Lower leg skin (tissue), 4 donors: ENCODE measurements at regions not wholly inside any gene's neighbourhood (a gene's known extent, or its start where the extent isn't known, plus 50 kb on each side); places are given as distances from the start of the nearest gene placed in this dataset.

ENCODE experiments used
- DNase-seq, 2 donors: peaks; one replicate each; pipeline ENCODE4 v3.0.0-alpha.2; 2019; ENCODE audit warnings: low spot score in 2 of 2
- H3K4me3 ChIP-seq: fragments of 200-600 bp; sonication (generic); 2 replicates; pipeline ENCODE4 v1.5.1; 2017; ENCODE audit warnings: mild to moderate bottlenecking, low read depth; ENCODE audit not compliant: poor library complexity, severe bottlenecking
- POLR2A ChIP-seq, 2 donors: fragments of 450-650 bp; IDR thresholded peaks; one replicate each; pipeline ENCODE4 v1.6.1; 2016 to 2017; ENCODE audit warnings: antibody characterized with exemption in 2 of 2, mild to moderate bottlenecking in 1 of 2, moderate library complexity in 1 of 2
- WGBS, 2 donors: methylation state at CpG; one replicate each; pipeline ENCODE4 v1.1.5; 2018; 5-methylcytosine and 5-hydroxymethylcytosine counted together
- intact Hi-C: fragments of 100-400 bp; cut with DNase I; formaldehyde crosslinking; loops from one replicate; pipeline ENCODE4 v1.15.0; 2023; ENCODE audit warnings: low total_unique reads
- TF ChIP-seq, protein P1 (sequence below), 3 donors: fragments of 450-650 bp; IDR thresholded peaks; one replicate each; pipeline ENCODE4 v1.5.1; 2016; ENCODE audit warnings: antibody characterized with exemption in 3 of 3, mild to moderate bottlenecking in 3 of 3, moderate library complexity in 2 of 3

DNA sequence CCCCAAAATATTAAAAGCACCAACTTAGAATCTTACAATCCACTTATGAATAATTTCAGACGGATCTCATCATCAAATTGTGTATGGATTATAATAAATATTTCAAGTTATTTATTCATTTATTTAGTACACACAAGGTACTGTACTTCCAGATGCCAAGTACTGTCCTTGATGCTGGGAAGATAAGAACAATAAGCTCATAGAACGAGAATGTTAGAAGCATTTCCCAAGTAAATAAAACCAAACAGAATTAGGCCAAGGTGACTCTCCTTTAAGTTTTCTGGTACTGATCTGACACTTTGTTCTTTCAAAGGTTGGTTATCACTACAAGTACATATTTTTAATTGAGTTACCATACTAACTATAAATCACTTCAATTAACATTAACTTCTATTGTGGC lies 416.1 kb upstream of the ETAA1 start:
- whole genome bisulfite sequencing, 2 donors, result 68 to 69% methylated on average over 2 of the region's 2 CpGs

DNA sequence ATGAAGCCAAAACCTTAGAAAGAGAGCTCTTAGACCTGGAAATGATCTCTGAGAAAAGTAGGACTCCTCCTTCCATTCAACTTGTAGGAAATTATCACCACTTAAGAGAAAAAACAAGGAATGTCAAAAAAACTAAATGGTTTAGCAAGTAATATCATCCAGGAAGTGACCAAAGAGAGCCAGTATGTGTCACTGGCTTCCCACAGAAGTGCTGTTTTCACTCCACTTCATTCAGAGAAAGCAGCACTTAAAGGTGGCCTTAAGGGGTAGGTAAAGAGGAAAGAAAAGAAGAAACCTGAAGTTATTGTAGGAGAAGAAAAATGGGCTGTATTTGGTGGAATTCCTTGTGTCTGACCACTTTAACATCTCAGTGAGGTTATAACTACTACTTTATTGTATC lies 414.4 kb upstream of the ETAA1 start:
- no peak overlapping the region for H3K4me3 ChIP-seq
- TF ChIP-seq, protein P1, sequence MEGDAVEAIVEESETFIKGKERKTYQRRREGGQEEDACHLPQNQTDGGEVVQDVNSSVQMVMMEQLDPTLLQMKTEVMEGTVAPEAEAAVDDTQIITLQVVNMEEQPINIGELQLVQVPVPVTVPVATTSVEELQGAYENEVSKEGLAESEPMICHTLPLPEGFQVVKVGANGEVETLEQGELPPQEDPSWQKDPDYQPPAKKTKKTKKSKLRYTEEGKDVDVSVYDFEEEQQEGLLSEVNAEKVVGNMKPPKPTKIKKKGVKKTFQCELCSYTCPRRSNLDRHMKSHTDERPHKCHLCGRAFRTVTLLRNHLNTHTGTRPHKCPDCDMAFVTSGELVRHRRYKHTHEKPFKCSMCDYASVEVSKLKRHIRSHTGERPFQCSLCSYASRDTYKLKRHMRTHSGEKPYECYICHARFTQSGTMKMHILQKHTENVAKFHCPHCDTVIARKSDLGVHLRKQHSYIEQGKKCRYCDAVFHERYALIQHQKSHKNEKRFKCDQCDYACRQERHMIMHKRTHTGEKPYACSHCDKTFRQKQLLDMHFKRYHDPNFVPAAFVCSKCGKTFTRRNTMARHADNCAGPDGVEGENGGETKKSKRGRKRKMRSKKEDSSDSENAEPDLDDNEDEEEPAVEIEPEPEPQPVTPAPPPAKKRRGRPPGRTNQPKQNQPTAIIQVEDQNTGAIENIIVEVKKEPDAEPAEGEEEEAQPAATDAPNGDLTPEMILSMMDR (IDR thresholded peaks at IDR 0.05), result no peak
- no peak for TF ChIP-seq POLR2A (IDR thresholded peaks at IDR 0.05)
- DNase-seq, result no peak
- intact Hi-C loops, result no loop called here

More for the DNA sequence above, 416.1 kb upstream of the ETAA1 start:
- no peak for DNase-seq
- TF ChIP-seq, protein P1 (IDR thresholded peaks at IDR 0.05), result no peak
- no peak overlapping the region for H3K4me3 ChIP-seq
- intact Hi-C loops, result no loop called here

DNA sequence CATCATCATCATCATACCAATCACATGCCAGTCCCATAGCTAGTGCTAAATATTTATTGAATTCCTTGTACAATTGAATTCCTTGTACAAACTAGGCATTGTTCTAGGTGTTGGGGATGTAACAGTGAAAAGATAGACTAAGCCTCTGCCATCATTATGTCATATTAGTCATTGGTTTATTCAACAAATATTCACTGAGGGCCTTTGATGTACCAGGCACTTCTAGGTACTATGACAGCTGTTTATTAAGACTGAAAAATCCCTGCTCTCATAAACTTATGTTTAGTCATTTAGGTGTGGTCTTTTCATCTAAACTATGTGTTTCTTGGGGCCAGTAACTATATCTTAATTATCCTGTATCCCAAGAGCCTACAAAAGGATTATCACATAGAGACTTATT lies 412.3 kb upstream of the ETAA1 start:
- TF ChIP-seq, protein P1 (IDR thresholded peaks at IDR 0.05), result no peak
- TF ChIP-seq POLR2A (IDR thresholded peaks at IDR 0.05), result no peak
- no peak for DNase-seq

DNA sequence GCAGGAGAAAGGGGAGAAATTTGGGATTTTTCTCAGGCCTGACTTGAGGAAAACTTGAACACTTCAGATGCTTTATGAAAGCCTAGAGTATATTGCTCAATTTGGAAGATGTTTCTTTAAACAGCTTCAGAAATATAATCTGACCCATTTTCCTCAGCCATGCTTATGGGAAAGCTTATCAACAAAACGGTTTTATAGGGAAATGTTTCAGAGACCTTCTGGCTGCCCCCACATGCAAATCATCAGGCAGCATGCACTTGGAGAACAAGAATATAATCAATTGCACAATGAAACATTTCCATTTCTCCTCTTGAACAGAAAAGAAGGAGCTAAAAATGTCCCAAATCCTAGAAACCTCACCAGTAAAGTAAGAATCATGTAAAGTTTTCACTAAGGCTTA lies 411.2 kb upstream of the ETAA1 start:
- 45 to 46% methylated on average over 1 of the region's 1 CpG for WGBS, 2 donors
- intact Hi-C loops, result no loop called here
- no peak overlapping the region for H3K4me3 ChIP-seq
- TF ChIP-seq, protein P1 (IDR thresholded peaks at IDR 0.05), result no peak
- TF ChIP-seq POLR2A (IDR thresholded peaks at IDR 0.05), result no peak
- DNase-seq, result no peak

More for the DNA sequence above, 412.3 kb upstream of the ETAA1 start:
- intact Hi-C loops, result no loop called here
- H3K4me3 ChIP-seq, result no peak overlapping the region

DNA sequence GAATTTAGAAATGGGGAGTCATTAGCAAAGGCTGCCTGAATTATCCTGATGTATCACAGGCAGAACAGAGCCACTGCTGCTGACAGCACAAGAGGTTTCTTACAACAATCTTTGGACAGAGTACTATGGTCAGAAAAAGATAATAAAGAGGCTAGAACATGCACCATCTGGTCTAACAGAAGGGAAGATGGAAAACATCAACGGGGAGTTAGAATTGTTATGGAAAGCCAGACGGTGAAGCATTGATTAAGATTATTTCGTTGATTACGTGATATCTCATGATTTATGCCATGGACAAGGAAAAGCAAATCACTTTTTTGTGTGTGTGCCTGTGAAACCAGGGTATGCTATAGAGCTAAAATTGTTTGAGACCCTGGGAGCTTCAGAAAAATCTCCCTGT lies 409.4 kb upstream of the ETAA1 start:
- TF ChIP-seq, protein P1 (IDR thresholded peaks at IDR 0.05), result no peak
- no peak for TF ChIP-seq POLR2A (IDR thresholded peaks at IDR 0.05)
- no peak for DNase-seq
- WGBS, 2 donors, result 76 to 88% methylated on average over 4 of the region's 4 CpGs
- intact Hi-C loops, result no loop called here
- H3K4me3 ChIP-seq, result no peak overlapping the region

DNA sequence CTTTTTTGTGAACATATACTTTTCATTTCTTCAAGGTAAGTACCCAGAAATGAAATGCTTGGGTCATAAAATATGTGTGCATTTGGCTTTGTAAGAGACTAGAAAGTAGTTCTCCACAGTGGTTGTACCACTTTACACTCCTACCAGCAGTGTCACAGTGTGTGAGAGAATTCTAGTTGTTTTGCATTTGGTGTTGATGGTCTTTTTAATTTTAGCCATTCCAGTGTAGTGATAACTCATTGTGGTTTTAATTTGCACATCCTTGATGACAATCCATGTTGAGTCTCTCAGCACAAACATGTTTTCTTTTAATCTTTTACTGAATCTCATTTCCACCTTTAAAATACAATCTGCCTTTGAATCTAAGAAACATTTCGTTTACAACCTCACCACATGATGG lies 402.5 kb upstream of the ETAA1 start:
- WGBS, 2 donors, result 25 to 30% methylated on average over 1 of the region's 1 CpG
- no peak overlapping the region for H3K4me3 ChIP-seq
- DNase-seq, result no peak
- TF ChIP-seq, protein P1 (IDR thresholded peaks at IDR 0.05), result no peak
- no peak for TF ChIP-seq POLR2A (IDR thresholded peaks at IDR 0.05)
- intact Hi-C loops, result no loop called here
